Stimulated activated CD8-positive, alpha-beta memory T cell treated with anti-CD3 and anti-CD28 coated beads, Interleukin-15, amount 100 ng/mL, for 48 hours (primary cell): ENCODE measurements at regions not wholly inside any gene's neighbourhood (a gene's known extent, or its start where the extent isn't known, plus 50 kb on each side); places are given as distances from the start of the nearest gene placed in this dataset.

Source experiments
- DNase-seq, 2 donors: peaks; one replicate each; pipeline ENCODE4 v3.0.0-alpha.2; 2020; ENCODE audit warnings: low read depth in 2 of 2

DNA sequence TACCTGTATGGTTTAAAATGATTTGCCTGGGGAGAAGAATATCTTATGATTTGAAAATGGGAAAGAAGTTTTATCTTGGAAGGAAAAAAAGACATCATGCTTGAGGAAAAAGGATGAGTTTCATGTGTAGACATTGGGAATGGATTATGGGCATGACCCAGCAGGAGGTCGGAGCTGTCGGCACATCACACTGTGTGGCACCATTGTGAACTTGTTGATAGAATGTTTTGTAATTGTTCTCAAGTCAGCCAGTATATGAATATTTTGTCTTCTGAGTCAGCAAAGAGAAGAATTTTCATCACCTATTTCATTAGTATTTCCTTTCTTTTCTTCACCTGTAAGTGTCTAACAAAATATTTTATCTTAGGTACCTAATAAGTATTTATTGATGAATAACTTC, 60.0 kb upstream of the HMGA2 start:
- DNase-seq, result no peak

DNA sequence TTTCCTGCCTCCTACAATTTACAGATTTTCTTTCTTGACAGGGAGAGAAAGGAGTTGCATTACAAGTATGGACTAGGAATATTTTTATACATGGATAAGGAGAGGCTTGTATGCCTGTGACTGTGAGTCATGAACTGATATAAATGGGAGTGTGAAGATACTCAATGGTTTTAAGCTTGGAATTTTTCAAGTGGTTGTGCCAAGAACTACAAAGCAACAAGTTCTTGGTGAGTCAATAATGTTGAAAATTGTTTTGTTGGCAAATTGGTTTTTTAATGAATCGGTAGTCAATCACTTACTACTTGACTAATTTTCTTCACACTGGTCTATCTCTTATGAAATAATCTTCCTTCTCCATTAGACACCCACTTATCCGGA, 58.9 kb upstream of the HMGA2 start:
- DNase-seq, result no peak

DNA sequence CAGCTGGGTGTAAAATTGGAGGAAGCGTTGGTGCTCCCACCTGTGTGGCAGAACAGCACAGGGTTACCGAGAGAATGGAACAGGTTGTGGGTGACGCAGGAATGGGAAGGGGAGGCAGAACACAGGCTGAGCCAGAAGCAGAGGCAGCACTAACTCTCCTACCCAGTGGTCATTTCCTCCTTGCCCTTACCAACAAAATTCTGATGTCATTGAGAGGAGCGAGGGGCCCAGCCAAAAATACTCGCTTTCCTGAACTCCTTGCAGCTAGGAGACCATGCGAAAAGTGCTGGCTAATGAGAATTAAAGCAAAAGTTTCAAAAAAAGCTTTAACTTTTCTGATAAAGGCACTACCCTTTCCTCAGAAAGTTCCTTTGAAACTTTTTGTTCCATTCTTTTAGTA, 54.4 kb upstream of the HMGA2 start:
- no peak for DNase-seq
